ENCODE measurements at regions not wholly inside any gene's neighbourhood (a gene's known extent, or its start where the extent isn't known, plus 50 kb on each side); places are given as distances from the start of the nearest gene placed in this dataset.
A peak's percentile ranks its signal among the peaks of the same experiment; 100 is the strongest.
"Not testable (repeated sequence)": the region's sequence is repeated elsewhere in the genome, so short reads cannot be mapped to it uniquely, and the experiment has no call there.

GRCh38 chrX:3516051-3516541, 169.6 kb upstream of the MXRA5 start:
- Histone ChIP-seq H3K4me3 (no peak overlapping the region), H3K27ac (peak overlapping the region in 1 of 21 experiments; percentile 39)

GRCh38 chrX:3514996-3515395, 168.5 kb upstream of the MXRA5 start:
- H3K4me3 ChIP-seq, result no peak overlapping the region
- peak overlapping the region in 3 of 21 experiments; percentile 7 to 54 (median 39) for H3K27ac ChIP-seq

DNA sequence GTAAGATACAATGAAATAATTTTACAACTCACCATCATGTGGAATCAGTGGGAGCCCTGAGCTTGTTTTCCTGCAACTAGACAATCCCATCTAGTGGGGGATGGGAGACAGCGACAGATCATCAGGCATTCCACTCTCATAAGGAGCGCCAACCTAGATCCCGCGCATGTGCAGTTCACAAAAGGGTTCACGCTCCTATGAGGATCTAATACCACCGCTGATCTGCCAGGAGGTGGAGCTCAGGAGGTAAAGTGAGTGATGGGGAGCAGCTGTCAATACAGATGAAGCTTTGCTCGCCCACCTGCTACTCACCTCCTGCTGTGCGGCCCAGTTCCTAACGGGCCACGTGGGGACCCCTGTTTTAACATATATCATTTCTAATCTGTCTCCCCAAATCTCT, 165.7 kb upstream of the MXRA5 start:
- not testable (repeated sequence) for H3K27ac ChIP-seq, H3K4me3 ChIP-seq

DNA sequence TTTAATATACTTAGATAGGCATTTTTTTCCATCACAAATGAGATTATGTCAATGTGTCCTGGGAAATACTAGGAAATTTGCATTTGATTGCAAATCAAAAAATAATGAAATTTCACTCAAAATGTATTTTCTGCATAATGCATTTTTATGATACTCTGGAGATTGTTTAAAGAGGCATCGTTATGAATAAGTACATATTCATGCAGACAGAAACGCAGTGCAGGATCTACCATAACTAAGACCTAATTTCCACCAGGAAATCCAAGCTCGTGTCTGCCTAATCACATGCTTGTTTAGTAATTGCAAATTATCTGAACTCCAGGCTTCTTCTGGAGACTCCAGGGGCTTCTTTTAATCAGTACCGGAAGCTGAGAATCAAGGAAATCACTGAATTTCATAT, 163.5 kb upstream of the MXRA5 start:
- Histone ChIP-seq H3K27ac (no peak overlapping the region), H3K4me3 (no peak overlapping the region)

GRCh38 chrX:3504916-3505315, 158.5 kb upstream of the MXRA5 start:
- H3K27ac ChIP-seq, result no peak overlapping the region
- H3K4me3 ChIP-seq, result no peak overlapping the region

DNA sequence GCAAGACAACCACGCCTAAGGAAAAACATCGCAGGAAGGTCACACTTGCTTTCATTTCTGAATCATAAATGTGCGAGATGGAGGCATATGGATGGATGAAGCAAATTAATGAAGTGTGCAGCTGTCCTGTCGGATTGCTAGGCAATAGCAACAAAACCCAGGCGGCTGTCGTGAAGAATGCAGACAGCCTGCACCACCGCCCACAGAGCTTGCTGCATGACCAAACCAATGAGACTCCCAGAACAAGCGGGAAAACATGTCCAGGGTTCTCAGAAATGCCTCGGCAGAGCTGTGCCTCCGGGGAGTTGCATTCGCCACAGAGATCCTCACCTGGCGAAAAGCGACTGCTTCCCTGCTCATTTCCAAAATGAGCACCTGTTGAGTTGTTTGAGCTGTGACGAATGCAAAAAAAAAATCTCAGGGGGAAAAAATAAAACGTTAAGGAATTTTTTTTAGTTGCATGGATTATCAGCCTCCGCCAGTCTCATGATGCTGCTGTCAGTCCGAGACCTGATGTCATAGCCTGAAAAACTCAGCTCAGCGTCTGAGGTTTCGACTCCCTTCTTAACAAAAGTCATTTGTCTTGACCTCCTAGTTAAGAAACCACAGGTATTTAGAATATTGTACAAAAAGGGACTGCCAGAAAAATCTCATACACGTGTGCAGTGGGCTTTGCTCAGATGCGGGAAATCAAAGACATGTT, 155.5 kb upstream of the MXRA5 start:
- H3K27ac ChIP-seq, result peak overlapping the region in 1 of 21 experiments; percentile 49
- H3K4me3 ChIP-seq, result no peak overlapping the region

- not testable (repeated sequence) for H3K4me3 ChIP-seq, H3K27ac ChIP-seq
Observed at GRCh38 chrX:3495836-3496769, 149.7 kb upstream of the MXRA5 start.

DNA sequence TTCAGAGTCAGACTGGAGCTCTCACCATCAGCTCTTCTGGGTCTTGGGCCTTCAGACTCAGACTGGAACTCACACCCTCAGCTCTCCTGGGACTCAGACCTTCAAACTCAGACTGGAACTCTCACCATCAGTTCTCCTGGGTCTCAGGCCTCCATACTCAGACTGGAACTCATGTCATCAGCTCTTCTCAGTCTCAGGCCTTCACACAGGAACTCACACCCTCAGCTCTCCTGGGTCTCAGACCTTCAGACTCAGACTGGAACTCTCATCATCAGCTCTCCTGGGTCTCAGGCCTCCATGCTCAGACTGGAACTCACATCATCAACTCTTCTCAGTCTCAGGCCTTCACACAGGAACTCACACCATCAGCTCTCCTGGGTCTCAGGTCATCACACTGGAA, 147.2 kb upstream of the MXRA5 start:
- Histone ChIP-seq H3K27ac (no peak overlapping the region), H3K4me3 (no peak overlapping the region)

GRCh38 chrX:3485727-3486126, 139.3 kb upstream of the MXRA5 start:
- Histone ChIP-seq H3K27ac (no peak overlapping the region), H3K4me3 (no peak overlapping the region)

DNA sequence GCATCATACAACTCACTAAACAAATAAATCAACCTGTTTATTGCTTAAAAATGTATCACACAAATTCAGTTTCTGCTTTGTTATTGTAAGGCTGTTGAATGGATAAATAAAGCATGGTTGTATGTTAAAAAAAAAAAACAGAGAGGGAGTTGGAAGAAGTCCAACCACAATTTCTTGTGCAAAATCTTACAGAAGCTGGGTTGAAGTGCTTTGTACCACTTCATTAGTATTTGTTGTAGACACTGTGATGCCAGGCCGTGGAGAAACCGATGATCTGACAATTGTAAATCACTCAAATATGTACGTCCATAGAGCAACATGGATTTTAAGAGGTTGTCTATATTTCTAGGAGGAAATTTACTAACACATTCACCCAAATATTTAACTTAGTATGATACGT, 132.6 kb upstream of the MXRA5 start:
- no peak overlapping the region for H3K27ac ChIP-seq
- H3K4me3 ChIP-seq, result no peak overlapping the region

DNA sequence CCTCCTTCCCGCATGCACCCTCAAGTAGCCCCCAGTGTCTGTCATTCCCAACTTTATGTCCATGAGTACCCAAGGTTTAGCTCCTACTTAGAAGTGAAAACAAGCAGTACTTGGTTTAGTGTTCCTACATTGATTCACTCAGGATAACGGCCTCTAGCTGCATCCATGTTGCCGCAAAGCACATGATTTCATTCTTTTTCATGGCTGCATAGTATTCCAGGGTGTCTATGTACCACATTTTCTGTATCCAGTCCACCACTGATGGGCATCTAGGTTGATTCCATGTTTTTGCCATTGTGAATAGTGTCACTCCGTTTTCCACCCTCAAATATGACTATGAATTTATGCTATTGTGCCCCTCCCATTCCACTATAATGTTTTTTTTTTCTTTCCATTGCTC, 130.5 kb upstream of the MXRA5 start:
- Histone ChIP-seq H3K4me3 (no peak overlapping the region), H3K27ac (no peak overlapping the region)

- not testable (repeated sequence) for H3K4me3 ChIP-seq, H3K27ac ChIP-seq
Observed at GRCh38 chrX:3470211-3470679, 123.8 kb upstream of the MXRA5 start.

DNA sequence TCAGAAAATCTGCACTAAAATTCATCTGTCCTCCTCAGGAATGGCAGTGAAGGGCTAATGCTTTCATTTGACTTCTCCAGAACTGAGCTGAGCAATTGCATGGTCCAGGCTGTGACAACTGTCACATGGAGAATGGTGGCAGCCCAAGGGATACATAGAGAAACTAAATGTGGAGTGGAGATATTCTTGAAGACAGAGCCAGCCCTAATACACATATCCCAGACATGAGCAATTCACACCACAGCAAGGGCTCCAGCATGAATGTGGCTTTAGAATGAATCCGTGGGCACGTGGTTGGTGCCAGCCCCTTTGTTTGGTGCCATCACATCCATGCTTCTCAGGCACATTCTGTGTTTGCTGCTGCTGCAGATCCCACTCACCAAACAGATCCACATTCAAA, 121.6 kb upstream of the MXRA5 start:
- H3K27ac ChIP-seq, result no peak overlapping the region
- no peak overlapping the region for H3K4me3 ChIP-seq

GRCh38 chrX:3465017-3465416, 118.6 kb upstream of the MXRA5 start:
- no peak overlapping the region for H3K4me3 ChIP-seq
- no peak overlapping the region for H3K27ac ChIP-seq

DNA sequence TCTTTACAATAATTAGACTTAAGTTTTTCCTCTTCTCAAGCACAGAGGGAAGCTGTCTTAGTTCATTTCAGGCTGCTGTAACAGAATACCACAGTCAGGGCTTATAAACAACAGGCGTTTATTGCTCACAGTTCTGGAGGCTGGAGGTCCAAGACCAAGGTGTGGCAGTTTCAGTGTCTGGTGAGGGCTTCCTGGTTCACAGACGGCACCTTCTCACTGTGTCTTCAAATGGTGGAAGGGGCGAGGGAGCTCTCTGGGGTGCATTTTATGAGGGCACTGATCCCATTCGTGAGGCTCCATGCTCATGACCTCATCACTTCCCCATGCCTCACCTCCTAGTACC, 115.7 kb upstream of the MXRA5 start:
- Histone ChIP-seq H3K4me3 (no peak overlapping the region), H3K27ac (peak overlapping the region in 3 of 21 experiments; percentile 20 to 54 (median 36))

GRCh38 chrX:3461397-3462165, 115.1 kb upstream of the MXRA5 start:
- H3K27ac ChIP-seq, result peak overlapping the region in 5 of 21 experiments; percentile 21 to 54 (median 37)

DNA sequence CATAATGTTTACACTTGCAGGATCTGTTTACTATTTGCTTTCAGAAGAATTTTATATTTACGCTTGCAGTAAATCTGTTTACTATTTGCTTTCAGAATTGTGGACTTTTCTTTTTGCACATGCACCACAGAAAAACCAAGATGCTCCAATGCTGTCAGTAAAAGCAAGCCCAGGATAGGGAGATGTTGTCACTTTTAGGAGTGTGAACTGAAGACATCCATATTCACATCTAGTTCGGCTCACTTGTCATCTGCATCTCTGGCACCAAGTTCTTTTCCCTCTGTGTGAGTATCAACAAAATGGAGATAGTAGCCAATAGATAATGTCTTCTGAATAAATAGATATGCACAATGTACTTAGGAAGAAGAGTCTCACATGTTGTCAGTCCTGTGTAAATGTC, 109.3 kb upstream of the MXRA5 start:
- Histone ChIP-seq H3K4me3 (no peak overlapping the region), H3K27ac (no peak overlapping the region)

More at GRCh38 chrX:3461397-3462165, 115.1 kb upstream of the MXRA5 start:
- no peak overlapping the region for H3K4me3 ChIP-seq

GRCh38 chrX:3451571-3451970, 105.1 kb upstream of the MXRA5 start:
- Histone ChIP-seq H3K4me3 (no peak overlapping the region), H3K27ac (peak overlapping the region in 3 of 21 experiments; percentile 7 to 40 (median 19))

DNA sequence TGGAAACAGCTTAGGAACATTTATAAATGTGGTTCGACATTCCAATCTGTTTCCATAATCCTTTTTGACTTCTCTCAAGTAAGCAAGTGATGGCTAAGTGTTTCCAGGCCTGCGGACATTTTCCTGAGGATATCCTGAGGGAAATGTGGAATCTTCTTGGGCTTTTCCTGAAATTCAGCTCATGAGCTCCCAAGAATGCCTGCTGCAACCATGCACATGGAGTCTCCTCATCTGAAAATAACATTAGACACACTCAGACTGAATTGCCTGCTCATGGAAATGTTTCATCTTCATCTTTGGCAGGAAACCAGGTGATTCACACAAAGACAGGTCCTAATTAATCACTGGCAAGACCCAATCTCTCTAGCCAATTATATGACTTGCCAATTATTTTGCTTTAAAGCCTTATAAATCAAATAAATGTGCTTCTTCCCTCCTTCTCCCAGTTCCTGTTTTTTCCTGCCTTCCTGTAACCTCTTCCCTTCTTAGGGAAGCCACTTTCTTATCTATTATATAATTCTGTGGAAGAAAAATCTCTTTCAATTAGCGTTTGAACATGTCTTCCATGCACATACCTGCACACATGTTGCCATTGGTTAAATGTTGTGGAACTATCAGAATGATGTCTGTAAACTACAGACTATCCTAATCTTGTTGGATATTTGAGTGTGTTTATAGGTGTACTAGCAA, 104.6 kb upstream of the MXRA5 start:
- no peak overlapping the region for H3K4me3 ChIP-seq
- peak overlapping the region in 5 of 21 experiments; percentile 7 to 67 (median 40) for H3K27ac ChIP-seq
